Gastrocnemius medialis (tissue), 4 donors: ENCODE measurements at regions not wholly inside any gene's neighbourhood (a gene's known extent, or its start where the extent isn't known, plus 50 kb on each side); places are given as distances from the start of the nearest gene placed in this dataset.

Experiments used
- CTCF ChIP-seq, 5 experiments: fragments of 450-650 bp in 3 of 5; fragments of 200-600 bp in 2 of 5; sonication (generic) in 2 of 5; IDR thresholded peaks in 4 of 5; conservative IDR thresholded peaks in 1 of 5; 1 replicate in 4 of 5; 2 replicates in 1 of 5; pipeline ENCODE4 v1.5.1; 2016 to 2019; ENCODE audit warnings: antibody characterized with exemption in 5 of 5, mild to moderate bottlenecking in 3 of 5, moderate library complexity in 3 of 5
- POLR2A ChIP-seq, 2 donors: fragments of 450-650 bp; IDR thresholded peaks; one replicate each; pipeline ENCODE4 v1.6.1; 2017; ENCODE audit warnings: antibody characterized with exemption in 2 of 2, mild to moderate bottlenecking in 2 of 2, moderate library complexity in 2 of 2

DNA sequence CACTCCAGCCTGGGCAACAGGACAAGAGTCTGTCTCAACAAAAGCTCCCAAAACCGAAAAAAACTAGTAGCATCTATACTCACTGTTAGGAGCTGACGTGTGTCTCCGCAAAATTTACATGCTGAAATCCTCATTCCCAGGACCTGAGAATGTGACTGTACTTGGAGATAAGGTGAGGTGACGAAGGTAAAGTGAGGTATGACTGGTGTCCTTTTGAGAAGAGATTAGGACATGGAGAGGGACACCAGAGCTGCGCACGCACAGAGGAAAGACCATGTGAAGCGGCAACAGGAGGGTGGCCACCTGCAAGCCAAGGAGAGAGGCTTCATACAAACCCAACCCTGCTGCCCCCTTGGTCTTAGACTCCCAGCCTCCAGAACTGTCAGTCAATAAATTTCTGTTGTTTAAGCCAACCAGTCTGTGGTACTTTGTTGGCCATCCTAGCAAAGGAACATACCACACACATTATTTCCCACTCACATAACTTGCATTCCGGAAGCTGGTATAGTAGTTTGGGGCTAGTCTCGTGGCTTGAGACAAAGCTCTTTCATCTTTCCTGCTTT is 1154.0 kb upstream of the CELF2 start:
- no peak for TF ChIP-seq POLR2A (IDR thresholded peaks at IDR 0.05)
- TF ChIP-seq CTCF (IDR thresholded peaks at IDR 0.05 in 4 of 5, conservative IDR thresholded peaks at IDR 0.05 in 1 of 5): no peak
